Ramos (cell line): ENCODE measurements at regions not wholly inside any gene's neighbourhood (a gene's known extent, or its start where the extent isn't known, plus 50 kb on each side); places are given as distances from the start of the nearest gene placed in this dataset.

ENCODE experiments used
- in situ Hi-C: fragments of 300-500 bp; cut with MboI; formaldehyde crosslinking; loops from one replicate; pipeline ENCODE4 v1.14.3; 2022; ENCODE audit warnings: low sequenced_read_pairs; ENCODE audit not compliant: unreplicated experiment

DNA sequence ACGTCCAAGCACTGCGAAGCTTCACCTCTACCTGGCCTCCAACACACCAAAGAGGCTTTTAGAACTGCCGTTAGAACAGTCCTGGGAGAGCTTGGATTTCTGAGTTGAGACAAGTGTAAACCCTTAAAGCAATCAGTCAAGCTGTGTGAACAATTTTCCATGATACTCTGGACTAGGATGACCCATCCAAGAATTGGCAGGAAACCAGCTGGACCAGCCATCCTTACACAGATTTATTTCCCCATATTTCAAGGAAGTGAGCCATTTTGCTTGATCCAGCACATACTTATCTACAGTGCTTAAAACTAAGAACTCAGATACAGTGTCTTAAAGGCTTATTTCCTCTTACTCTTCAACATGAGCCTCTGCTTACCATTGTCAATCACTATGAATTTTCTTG is 340.7 kb upstream of the HS3ST1 start:
- in situ Hi-C loops = no loop called here

DNA sequence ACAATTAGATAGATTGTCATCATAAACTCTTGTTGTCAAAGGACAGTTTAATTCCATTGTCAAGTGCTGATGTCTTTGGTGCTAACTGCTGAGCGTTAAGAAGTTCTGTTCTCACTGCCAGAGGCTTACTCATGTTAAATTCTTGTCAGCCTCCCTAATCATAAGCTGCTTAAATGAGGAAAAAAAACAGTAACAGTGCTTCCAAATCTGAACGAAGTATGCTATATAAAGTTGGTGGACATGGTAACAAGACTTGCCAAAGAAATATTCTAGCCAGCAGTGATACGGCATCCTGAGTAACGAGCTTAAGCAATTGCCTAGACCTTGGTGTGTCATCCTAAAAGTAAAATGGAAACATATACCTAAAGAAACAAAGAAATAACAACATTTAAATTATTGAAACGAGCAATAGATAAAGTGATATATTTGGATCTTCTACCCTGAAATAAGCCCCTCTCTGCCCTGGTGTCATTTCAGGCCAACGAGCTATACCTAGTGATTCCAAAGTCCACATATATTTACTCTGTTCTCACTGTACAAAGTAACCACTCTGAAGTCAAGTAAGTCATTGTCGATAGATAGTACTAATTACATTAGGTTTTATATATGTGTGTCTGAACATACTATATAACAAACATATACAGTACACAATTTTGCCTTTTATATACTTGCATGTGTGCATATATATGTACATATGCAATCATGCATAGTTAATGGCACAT is 339.7 kb upstream of the HS3ST1 start:
- in situ Hi-C loops = no loop called here

DNA sequence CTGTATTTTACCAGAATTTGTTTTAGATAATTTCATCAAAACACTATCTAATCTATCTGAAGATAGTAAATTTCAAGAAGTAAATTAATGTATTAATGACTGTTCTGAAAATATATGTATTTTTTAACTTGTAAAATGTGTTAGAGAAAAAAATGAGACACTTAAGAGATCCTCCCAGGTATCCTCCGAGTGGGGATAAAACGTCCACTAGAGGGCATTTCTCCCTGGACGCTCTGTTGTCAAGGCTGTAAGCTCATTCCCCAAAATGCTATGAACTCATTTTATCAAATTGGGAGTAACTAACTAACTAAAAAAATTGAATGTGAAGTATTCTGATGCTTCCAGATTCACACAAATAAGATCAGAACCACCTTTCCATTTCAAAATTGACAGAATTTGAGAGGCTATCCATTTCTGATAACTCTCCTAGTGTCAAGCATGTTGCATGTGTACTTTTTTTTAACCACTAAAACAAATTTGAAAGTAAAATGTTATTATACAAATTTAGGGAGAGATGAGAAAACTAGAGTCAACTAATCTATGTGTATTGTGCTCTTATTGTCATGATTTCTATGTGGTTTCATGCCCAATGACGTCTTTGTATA is 337.3 kb upstream of the HS3ST1 start:
- in situ Hi-C loops = no loop called here

DNA sequence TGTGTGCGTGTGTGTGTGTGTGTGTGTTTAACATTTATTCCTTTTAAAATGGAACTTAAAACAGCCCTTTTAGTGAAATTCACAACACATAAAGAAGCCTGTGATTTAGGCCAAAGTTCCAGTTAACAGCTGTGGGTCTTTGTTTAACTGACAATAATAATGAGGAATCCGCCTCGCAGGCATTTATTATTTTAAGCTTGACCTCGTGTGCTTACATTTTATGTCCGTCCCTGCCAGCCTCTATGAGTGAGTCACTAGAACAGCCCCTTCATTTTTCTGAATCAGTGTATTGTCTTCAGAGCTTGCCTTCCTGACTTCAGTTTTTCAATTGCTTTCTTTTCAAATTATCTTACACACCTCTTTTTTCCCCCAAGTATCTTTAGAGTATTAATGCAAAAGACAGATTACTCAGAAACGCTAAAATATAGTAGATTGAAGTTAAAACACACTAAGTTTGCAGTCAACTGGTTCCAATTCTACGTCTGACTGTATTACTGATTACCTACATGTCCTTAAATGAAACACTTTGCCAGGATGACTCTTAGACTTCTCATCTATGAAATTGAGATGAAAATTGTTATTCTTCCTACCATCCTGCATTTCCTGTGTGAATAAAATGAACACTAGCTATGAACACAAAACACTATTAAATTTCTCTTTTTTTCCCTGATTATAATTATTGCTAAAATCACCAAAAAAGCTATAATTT is 319.6 kb upstream of the HS3ST1 start:
- in situ Hi-C loops = no loop called here

DNA sequence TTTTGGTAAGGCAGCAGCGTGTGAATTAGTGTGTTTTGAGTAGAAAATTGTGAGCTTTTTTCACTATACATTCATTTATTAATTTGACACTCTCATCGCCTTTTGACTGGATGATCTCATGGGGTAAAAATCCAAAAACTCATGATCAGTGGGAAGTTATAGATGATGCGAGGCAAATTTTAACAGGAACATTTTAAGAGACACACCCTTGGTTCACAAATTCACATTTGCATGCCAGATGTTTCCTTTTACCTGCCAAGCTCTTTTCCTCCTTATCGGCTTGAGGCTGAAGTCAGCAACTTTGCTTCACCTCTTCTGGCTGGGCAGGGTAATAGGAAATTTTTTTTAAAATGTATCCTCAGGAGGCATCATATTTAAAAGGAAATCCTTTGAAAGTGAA is 318.0 kb upstream of the HS3ST1 start:
- in situ Hi-C loops = no loop called here

DNA sequence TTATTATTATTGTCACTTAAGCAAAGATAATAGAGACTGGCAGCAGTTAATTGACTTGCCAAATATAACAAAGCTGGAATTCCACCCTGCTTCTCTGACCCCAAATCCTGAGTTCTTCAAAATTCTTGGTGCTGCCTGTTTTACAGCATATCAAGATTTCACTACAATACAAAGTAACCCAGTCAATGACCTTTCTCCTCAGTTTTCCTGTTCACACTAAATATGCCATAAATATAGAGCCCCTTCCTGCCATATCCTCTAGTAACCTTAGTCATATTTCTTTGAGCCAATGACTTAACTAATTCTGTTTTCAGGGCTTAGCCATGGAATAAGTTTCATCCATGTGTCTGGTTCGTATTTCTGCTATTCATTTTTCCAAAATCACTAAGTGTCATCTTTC is 315.3 kb upstream of the HS3ST1 start:
- in situ Hi-C loops = no loop called here

DNA sequence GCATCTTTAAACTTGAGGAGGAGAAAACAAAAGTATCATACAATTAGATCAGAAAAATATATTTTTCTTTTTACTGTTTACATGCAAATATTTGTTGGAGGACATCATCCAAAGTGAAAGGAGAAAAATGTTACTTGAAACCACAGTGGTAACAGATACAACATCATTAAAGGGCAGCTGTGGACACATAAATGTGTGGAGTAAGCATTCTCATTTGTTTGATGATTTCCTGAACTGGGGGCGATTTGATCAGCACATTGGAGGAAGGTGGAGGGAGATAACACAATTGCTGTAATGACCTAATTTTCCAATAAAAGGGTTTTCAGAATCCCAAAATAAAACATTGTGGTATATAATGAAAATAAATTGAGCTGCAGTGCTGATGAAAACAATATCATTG is 314.5 kb upstream of the HS3ST1 start:
- in situ Hi-C loops = no loop called here

DNA sequence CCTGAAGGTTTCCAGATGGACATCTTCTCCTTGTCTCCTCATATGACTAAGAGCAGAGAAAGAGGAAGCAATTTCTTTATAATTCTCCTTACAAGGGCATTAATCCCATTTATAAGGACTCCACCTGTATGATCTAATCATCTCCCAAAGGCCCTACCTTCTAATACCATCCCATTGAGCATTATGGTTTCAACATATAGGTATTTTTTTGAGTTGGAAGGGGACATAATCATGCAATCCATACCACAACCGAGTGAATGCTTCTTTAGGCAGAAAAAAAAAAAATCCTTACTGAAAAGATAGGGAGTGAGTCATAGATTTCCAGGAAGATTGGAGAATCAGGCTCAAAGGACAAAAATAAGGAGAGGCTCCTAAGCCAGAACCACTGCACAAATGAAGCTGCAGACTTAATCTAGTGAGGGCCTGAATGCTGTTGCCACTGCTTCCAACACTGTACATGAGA is 312.5 kb upstream of the HS3ST1 start:
- in situ Hi-C loops = no loop called here

DNA sequence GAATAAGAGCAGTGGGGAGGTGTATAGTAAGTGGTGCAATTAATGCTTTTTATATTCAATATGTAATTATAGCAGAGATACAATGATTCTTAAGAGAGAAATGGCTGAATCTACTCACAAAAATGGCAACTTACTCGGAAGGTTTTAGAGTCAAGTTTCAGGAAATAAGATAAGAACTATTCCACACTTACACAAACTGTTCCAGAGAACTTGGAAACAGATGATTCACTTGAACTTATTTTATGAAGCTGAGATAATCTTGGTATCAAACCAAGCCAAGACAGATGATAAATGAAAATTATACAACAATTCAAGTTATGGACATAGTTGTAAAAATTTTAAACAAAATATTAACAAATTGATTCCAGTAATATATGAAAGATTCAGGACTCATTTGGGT is 311.3 kb upstream of the HS3ST1 start:
- in situ Hi-C loops = no loop called here

DNA sequence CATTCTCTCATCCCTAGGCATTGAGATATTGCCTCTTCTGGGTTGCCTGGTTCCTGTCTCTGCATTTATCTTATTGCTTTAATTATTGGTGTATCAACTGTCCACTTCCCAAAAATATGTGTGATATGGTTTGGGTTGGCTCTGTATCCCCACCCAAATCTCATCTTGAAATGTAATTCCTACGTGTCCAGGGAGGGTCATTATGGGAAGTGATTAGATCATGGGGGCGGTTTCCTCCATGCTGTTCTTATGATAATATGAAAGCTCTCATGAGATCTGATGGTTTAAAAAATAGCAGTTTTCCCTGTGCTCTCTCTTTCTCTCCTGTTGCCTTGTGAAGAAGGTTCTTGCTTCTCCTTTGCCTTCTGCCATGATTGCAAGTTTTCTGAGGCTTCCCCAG is 308.3 kb upstream of the HS3ST1 start:
- in situ Hi-C loops = no loop called here

DNA sequence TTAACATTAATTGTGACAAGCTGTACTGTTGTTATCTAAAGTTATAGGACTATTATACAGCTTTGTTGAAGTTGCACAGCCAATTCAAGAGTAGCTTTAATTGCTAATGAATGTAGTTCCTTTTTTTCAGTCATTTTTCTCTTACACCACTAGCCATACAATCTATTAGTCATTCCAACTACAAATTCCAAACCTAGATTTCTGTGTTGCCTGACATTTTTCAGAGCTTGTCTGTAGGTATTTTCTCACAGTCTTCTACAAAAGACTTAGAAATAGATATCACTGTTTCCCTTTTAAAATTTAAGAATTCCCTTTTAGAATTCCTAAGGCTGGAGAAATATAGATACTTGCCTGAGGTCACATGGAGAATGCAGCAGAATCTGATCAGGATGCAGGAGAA is 307.0 kb upstream of the HS3ST1 start:
- in situ Hi-C loops = no loop called here

DNA sequence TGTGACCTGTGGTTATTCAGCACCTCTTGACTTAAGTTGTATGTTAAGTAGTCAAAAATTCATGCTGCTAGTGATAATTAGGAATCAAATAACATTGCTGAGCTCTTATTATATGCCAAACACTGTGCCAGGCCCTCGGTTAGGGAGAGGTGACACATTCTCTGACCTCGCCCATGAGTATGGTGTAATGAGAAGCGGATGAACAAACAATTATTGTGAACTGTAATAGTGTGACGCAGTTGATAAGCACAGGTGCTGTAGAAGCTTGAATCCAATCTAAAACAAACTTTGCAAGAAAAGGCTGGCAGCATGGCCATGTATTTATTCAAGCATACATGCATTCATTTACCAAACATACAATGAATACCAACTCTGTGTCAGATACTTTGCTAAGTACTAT is 303.5 kb upstream of the HS3ST1 start:
- in situ Hi-C loops = no loop called here

DNA sequence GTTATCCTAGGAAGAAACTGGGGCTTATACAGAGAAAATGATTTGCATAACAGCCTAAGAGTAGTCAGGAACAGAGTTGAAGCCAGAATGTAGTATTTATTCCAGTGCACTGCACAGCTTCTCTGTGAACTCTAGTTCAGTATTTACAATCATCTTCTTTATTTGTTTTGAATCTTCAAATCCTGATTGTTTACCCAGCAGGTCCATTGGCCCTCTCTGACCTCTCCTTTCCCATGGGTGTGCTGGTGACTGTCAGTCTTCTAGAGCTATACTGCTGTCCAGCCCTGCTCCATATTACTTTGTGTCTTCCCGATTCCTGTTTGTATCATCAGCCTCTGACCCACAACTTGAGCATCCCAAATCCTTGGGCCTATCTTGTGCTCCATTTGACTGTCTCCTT is 301.9 kb upstream of the HS3ST1 start:
- in situ Hi-C loops = no loop called here

DNA sequence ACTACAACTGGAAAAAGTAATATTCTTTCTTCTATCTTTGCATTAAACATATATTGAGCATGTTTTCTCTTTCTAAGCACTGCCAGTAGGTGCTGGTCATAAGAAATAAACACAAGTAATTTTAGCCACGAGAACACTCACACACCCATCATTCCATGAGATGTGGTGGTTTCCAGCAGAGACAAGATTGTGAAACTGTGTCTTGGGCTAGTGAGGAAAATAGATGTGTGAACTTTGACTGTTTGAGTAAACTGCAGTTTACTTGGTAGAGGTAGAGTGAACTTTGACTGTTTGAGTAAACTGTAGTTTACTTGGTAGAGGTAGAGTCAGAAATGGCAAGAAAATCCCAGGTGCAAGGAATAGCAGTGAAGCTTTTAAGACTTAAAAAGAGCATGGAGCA is 300.9 kb upstream of the HS3ST1 start:
- in situ Hi-C loops = no loop called here

DNA sequence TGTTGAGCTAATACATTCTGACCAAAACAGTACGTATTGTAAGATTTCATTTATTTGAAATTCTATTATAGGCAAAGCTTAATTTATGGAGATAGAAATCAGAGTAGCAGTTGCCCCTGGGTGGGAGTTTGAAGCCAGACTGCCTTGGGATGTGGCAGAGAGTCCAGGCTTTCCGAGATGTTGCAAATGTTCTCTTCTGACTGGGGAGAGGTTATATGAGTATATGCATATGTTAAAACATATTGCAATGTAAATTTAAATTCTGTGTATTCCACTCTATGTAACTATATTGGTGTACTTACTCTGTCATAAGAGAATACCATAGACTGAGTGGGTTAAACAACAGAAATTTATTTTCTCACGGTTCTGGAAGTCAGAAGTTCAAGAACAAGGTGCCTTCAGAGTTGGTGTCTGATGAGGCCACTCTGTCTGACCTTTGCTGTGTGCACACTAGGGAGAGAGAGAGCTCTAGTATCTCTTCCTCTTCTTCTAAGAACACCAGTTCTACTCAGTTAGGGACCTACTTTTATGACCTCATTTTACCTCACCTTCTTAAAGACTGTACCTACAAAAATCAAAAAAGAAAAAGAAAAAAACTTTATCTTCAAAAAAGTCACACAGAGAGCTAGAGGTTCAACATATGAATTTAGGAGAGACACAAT is 299.3 kb upstream of the HS3ST1 start:
- in situ Hi-C loops = no loop called here

DNA sequence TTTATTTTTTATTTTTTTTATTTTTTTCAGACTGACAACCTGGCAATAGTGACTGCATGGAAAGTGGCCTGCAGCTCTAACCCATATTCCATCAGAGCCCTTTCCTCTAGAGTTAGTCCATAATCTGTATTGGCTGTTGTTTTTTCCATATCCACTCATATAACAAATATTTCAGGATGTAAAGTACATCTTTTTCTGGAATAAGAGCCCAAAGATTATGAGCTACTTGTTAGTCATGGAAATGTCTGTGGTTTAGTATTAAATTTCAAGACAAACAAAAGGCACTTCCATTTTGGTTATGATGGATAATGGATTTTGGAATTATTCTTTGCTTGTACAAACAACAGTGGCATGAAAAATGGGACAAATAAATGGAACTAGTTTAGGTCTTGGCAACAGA is 296.0 kb upstream of the HS3ST1 start:
- in situ Hi-C loops = no loop called here

DNA sequence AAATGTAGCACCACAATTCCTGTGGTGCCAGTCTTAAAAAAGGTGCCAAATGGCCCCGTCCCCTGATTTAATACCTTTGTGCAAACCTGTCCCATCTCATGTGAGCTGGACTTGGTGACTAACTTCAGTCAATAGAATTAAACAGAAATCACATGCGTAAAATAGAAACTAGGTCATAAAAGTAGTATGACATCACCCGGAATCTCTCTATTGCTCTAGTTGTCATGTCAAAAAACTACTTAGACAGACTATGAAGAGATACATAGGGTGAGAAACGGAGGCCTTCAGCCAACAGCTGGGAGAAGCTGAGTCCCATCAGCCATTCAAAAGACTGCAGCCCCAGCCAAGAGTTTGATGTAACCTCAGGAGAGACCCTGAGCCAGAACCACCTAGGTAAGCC is 293.5 kb upstream of the HS3ST1 start:
- in situ Hi-C loops = no loop called here

DNA sequence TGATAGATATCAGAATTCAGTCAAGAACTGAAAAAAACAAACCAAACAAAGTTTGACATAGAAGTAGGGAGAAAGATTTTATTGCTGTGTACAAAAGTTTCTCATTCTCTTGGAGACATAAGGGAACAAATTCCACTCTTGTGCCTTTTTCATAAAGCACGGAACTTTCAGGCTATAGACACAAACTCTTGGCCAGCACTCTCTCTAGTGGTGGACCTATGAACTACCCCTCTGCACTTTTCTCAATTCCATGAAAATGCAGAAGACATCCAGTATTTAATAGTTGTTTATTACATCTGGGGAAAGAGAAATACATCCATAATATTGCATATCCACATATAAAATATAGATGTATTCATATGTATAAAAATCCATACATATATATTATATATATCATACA is 291.6 kb upstream of the HS3ST1 start:
- in situ Hi-C loops = no loop called here

DNA sequence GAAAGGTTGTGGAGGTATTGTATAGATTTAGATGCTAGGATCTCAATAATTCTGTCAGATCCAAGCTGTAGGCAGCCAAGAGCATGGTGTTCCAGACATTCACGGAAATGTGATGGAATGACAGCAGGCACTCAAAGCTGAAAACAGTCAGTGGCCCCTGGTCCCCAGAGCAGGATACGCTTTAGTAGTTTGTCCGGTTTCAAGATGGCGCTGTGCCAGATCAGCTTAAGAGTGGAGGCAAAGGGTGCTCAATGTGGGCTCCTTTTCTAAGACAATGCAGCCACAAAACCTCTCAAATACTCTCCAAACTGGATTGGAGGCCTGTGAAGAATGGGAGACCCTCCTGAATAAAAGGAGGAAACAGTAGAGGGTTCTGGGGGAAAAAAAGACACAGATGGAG is 291.2 kb upstream of the HS3ST1 start:
- in situ Hi-C loops = no loop called here

DNA sequence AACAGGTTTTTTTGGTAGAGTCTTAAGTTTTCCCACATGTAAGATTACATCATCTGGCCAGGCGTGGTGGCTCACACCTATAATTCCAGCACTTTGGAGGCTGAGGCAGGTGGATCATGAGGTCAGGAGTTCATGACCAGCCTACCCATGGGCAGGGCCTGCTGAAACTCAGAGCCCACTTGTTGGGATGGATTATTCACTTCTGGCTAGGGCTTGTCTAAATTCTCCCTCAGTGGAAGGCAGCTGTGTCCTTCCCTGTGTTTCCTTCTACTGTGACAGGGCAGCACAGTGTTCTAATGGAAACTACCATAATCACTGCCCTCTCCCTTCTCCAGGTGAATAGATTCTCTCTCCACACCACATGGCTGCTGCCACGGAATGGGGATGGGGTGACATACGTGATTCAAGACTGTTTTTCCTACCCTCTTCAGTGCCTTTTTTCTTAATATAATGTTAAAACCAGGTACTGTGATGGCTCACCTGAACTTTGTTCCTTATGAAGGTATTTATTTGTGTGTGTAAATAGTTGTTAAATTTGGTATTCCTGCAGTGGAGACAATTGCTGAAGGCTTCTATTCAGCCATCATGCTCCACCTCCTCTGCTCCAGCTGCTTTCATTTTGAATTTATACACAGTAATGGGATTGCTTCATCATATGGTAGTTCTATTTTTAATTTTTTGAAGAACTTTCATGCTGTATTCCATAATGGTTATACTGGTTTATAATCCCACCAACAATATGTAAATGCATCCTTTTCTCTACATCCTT is 287.2 kb upstream of the HS3ST1 start:
- in situ Hi-C loops = no loop called here
